Retinal pigment epithelial cell (primary cell): ENCODE measurements at regions not wholly inside any gene's neighbourhood (a gene's known extent, or its start where the extent isn't known, plus 50 kb on each side); places are given as distances from the start of the nearest gene placed in this dataset.

Source experiments
- DNase-seq: peaks from one replicate; pipeline ENCODE4 v3.0.0-alpha.2; 2010; ENCODE audit warnings: low read depth
- H3K4me3 ChIP-seq: 2 replicates; pipeline ENCODE4 v1.5.1; 2011; ENCODE audit warnings: mild to moderate bottlenecking, low read length, control low read depth, moderate library complexity
- CTCF ChIP-seq: conservative IDR thresholded peaks from 2 replicates; pipeline ENCODE4 v1.5.1; 2011; ENCODE audit warnings: low read depth, low read length, control low read depth, inconsistent platforms

GRCh38 chr11:13118650-13119049, 109.5 kb downstream of the RASSF10 start:
- TF ChIP-seq CTCF = no peak
- no peak overlapping the region for H3K4me3 ChIP-seq
- DNase-seq = no peak

- no peak for TF ChIP-seq CTCF
- H3K4me3 ChIP-seq = no peak overlapping the region
Observed at GRCh38 chr11:13119361-13119760, 110.2 kb downstream of the RASSF10 start.

GRCh38 chr11:13119941-13120520, 110.9 kb downstream of the RASSF10 start:
- TF ChIP-seq CTCF = no peak

More at GRCh38 chr11:13119361-13119760, 110.2 kb downstream of the RASSF10 start:
- DNase-seq = no peak

GRCh38 chr11:13120691-13121090, 111.6 kb downstream of the RASSF10 start:
- peak; percentile 62 for DNase-seq
- no peak for TF ChIP-seq CTCF
- H3K4me3 ChIP-seq = no peak overlapping the region

More at GRCh38 chr11:13119941-13120520, 110.9 kb downstream of the RASSF10 start:
- no peak overlapping the region for H3K4me3 ChIP-seq
- DNase-seq = no peak

GRCh38 chr11:13126430-13126829, 117.3 kb downstream of the RASSF10 start:
- DNase-seq = peak; percentile 63
- TF ChIP-seq CTCF = no peak
- no peak overlapping the region for H3K4me3 ChIP-seq

GRCh38 chr11:13127161-13127560, 118.0 kb downstream of the RASSF10 start:
- no peak for DNase-seq
- TF ChIP-seq CTCF = no peak
- no peak overlapping the region for H3K4me3 ChIP-seq

GRCh38 chr11:13128354-13128753, 119.2 kb downstream of the RASSF10 start:
- no peak overlapping the region for H3K4me3 ChIP-seq
- DNase-seq = no peak
- no peak for TF ChIP-seq CTCF
